ENCODE measurements at regions not wholly inside any gene's neighbourhood (a gene's known extent, or its start where the extent isn't known, plus 50 kb on each side); places are given as distances from the start of the nearest gene placed in this dataset.
"Not testable (repeated sequence)": the region's sequence is repeated elsewhere in the genome, so short reads cannot be mapped to it uniquely, and the experiment has no call there.

GRCh38 chr6:141815039-141815438 lies 317.7 kb upstream of the GJE1 start:
- not testable (repeated sequence) for DNase-seq; H3K36me3 Mint-ChIP-seq; H3K4me3 Mint-ChIP-seq; H3K4me1 Mint-ChIP-seq; H3K27me3 Mint-ChIP-seq; ATAC-seq (replicated peaks); H3K9me3 Mint-ChIP-seq; H3K27ac Mint-ChIP-seq

- Mint-ChIP-seq H3K9me3 (peaks cover 0 to 4% of the 10 kb centered on the region in 2 donors), H3K36me3 (no peaks in the 10 kb centered on the region), H3K27me3 (no peaks in the 10 kb centered on the region), H3K4me1 (no peaks in the 10 kb centered on the region), H3K4me3 (no peak overlapping the region), H3K27ac (no peak overlapping the region)
- ATAC-seq (replicated peaks) = no peak
- DNase-seq = no peak
Measured at GRCh38 chr6:141809901-141810300, 322.8 kb upstream of the GJE1 start.

- no peak for DNase-seq
- Mint-ChIP-seq H3K4me1 (no peaks in the 10 kb centered on the region), H3K4me3 (no peak overlapping the region), H3K27me3 (no peaks in the 10 kb centered on the region), H3K36me3 (no peaks in the 10 kb centered on the region), H3K27ac (no peak overlapping the region), H3K9me3 (peaks cover 0 to 4% of the 10 kb centered on the region in 2 donors)
- no peak for ATAC-seq (replicated peaks)
Measured at GRCh38 chr6:141808662-141809061, 324.1 kb upstream of the GJE1 start.

GRCh38 chr6:141800973-141801372 lies 331.8 kb upstream of the GJE1 start:
- not testable (repeated sequence) for H3K36me3 Mint-ChIP-seq, H3K4me3 Mint-ChIP-seq, H3K27ac Mint-ChIP-seq

GRCh38 chr6:141790921-141791320 lies 341.8 kb upstream of the GJE1 start:
- H3K27ac Mint-ChIP-seq = no peak overlapping the region
- H3K27me3 Mint-ChIP-seq = no peaks in the 10 kb centered on the region
- peaks cover 3 to 6% of the 10 kb centered on the region in 2 donors for H3K9me3 Mint-ChIP-seq
- no peak for DNase-seq
- no peak for ATAC-seq (replicated peaks)
- H3K4me3 Mint-ChIP-seq = no peak overlapping the region
- no peaks in the 10 kb centered on the region for H3K36me3 Mint-ChIP-seq
- no peaks in the 10 kb centered on the region for H3K4me1 Mint-ChIP-seq

More at GRCh38 chr6:141800973-141801372, 331.8 kb upstream of the GJE1 start:
- H3K27me3 Mint-ChIP-seq; H3K4me1 Mint-ChIP-seq; DNase-seq; ATAC-seq (replicated peaks); H3K9me3 Mint-ChIP-seq: not testable (repeated sequence)

DNA sequence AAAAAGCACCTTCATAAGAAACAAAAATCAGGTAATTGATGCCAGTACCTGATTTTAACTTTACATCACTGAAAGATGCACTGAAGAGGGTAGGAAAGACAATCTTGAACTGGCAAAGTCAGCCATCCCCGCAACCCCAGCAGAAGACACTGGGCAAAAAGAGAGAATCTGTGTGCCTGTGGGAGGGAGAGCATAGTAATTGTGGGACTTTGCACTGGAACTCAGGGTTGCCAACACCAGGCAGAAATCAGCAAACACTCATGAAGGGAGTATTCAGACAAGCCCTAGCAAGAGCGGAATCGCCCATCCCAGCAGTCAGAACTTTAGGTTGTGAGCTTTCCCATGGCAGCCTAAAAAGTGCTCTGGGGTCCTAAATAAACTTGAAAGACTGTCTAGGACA lies 344.6 kb upstream of the GJE1 start:
- Mint-ChIP-seq H3K4me3 (no peak overlapping the region), H3K4me1 (no peaks in the 10 kb centered on the region), H3K27ac (no peak overlapping the region), H3K9me3 (peaks cover 0 to 6% of the 10 kb centered on the region in 2 donors), H3K36me3 (no peaks in the 10 kb centered on the region), H3K27me3 (no peaks in the 10 kb centered on the region)
- DNase-seq (no peak), ATAC-seq (replicated peaks) (no peak)

DNA sequence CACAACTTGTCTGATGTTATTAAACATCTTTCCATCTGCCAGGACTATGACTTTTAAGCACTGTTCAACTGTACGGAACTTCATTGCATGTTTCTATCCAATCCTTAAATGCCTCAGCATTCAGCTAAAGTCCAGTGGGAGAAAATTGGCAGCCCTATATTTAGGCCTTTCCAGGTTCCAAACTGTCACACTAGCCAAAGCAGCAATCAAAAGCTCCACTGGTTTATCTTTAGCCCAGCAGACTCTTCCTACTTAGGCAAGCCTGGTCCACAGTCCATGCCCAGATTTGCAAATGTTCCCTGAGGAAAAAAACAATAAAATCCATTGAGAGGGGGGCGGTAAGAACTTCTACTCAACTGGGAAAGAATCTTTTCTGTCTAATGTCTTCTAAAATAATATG lies 349.1 kb upstream of the GJE1 start:
- H3K9me3 Mint-ChIP-seq = no peaks in the 10 kb centered on the region
- no peak overlapping the region for H3K27ac Mint-ChIP-seq
- DNase-seq = no peak
- H3K4me3 Mint-ChIP-seq = no peak overlapping the region
- H3K27me3 Mint-ChIP-seq = no peaks in the 10 kb centered on the region
- H3K36me3 Mint-ChIP-seq = no peaks in the 10 kb centered on the region
- H3K4me1 Mint-ChIP-seq = no peaks in the 10 kb centered on the region
- ATAC-seq (replicated peaks) = no peak

GRCh38 chr6:141780296-141780695 lies 352.4 kb upstream of the GJE1 start:
- Mint-ChIP-seq H3K4me1 (no peaks in the 10 kb centered on the region), H3K9me3 (no peaks in the 10 kb centered on the region), H3K27ac (no peak overlapping the region), H3K4me3 (no peak overlapping the region), H3K36me3 (no peaks in the 10 kb centered on the region), H3K27me3 (no peaks in the 10 kb centered on the region)
- DNase-seq = no peak
- no peak for ATAC-seq (replicated peaks)

- Mint-ChIP-seq H3K9me3 (peaks cover 0 to 6% of the 10 kb centered on the region in 2 donors), H3K27ac (no peak overlapping the region), H3K27me3 (no peaks in the 10 kb centered on the region), H3K4me1 (no peaks in the 10 kb centered on the region), H3K4me3 (no peak overlapping the region), H3K36me3 (no peaks in the 10 kb centered on the region)
- no peak for DNase-seq
- ATAC-seq (replicated peaks) = no peak
Measured at GRCh38 chr6:141764388-141764787, 368.3 kb upstream of the GJE1 start.

- Mint-ChIP-seq H3K27me3 (no peaks in the 10 kb centered on the region), H3K4me3 (no peak overlapping the region), H3K9me3 (peaks cover 0 to 3% of the 10 kb centered on the region in 2 donors), H3K4me1 (no peaks in the 10 kb centered on the region), H3K36me3 (no peaks in the 10 kb centered on the region), H3K27ac (no peak overlapping the region)
- DNase-seq (no peak), ATAC-seq (replicated peaks) (no peak)
Measured at GRCh38 chr6:141758430-141758829, 374.3 kb upstream of the GJE1 start.

- ATAC-seq (replicated peaks) (no peak), DNase-seq (no peak)
- no peaks in the 10 kb centered on the region for H3K4me1 Mint-ChIP-seq
- H3K4me3 Mint-ChIP-seq = no peak overlapping the region
- H3K27ac Mint-ChIP-seq = no peak overlapping the region
- no peaks in the 10 kb centered on the region for H3K27me3 Mint-ChIP-seq
- no peaks in the 10 kb centered on the region for H3K9me3 Mint-ChIP-seq
- no peaks in the 10 kb centered on the region for H3K36me3 Mint-ChIP-seq
Measured at GRCh38 chr6:141753180-141753579, 379.5 kb upstream of the GJE1 start.

DNA sequence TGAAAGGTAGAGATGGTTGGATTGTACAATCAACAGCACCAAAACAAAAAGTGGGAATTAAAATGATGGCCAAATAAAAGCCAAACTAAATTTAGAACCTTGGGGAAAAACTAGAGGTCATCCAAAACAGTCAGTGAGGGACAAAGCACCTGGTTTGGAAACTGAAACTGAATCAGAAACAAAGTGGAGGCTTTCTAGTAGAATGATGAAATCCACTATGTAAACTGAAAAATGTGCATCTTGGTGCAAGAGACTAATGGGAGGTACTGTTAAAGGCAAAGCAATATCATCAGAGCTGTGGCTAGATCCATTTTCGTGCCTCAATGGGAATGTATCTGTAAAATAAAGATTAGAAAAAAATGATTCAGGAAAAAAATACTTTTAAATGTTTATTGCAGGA lies 380.0 kb upstream of the GJE1 start:
- no peak for ATAC-seq (replicated peaks)
- DNase-seq = no peak
- no peaks in the 10 kb centered on the region for H3K9me3 Mint-ChIP-seq
- H3K4me3 Mint-ChIP-seq = no peak overlapping the region
- no peaks in the 10 kb centered on the region for H3K36me3 Mint-ChIP-seq
- no peaks in the 10 kb centered on the region for H3K27me3 Mint-ChIP-seq
- H3K27ac Mint-ChIP-seq = no peak overlapping the region
- no peaks in the 10 kb centered on the region for H3K4me1 Mint-ChIP-seq

- not testable (repeated sequence) for H3K36me3 Mint-ChIP-seq; H3K4me1 Mint-ChIP-seq; ATAC-seq (replicated peaks); DNase-seq; H3K9me3 Mint-ChIP-seq; H3K27me3 Mint-ChIP-seq; H3K4me3 Mint-ChIP-seq; H3K27ac Mint-ChIP-seq
Measured at GRCh38 chr6:141746324-141746723, 386.4 kb upstream of the GJE1 start.

GRCh38 chr6:141744971-141745370 lies 387.8 kb upstream of the GJE1 start:
- no peak overlapping the region for H3K27ac Mint-ChIP-seq
- H3K36me3 Mint-ChIP-seq = no peaks in the 10 kb centered on the region
- no peak overlapping the region for H3K4me3 Mint-ChIP-seq
- no peaks in the 10 kb centered on the region for H3K4me1 Mint-ChIP-seq
- no peaks in the 10 kb centered on the region for H3K27me3 Mint-ChIP-seq
- peaks cover 3 to 9% of the 10 kb centered on the region in 2 donors for H3K9me3 Mint-ChIP-seq
- DNase-seq (no peak), ATAC-seq (replicated peaks) (no peak)

GRCh38 chr6:141744194-141744925 lies 388.4 kb upstream of the GJE1 start:
- no peaks in the 10 kb centered on the region for H3K4me1 Mint-ChIP-seq
- H3K4me3 Mint-ChIP-seq = no peak overlapping the region
- ATAC-seq (replicated peaks) (no peak), DNase-seq (no peak)
- H3K9me3 Mint-ChIP-seq = peaks cover 3 to 9% of the 10 kb centered on the region in 2 donors
- H3K36me3 Mint-ChIP-seq = no peaks in the 10 kb centered on the region
- no peaks in the 10 kb centered on the region for H3K27me3 Mint-ChIP-seq
- no peak overlapping the region for H3K27ac Mint-ChIP-seq

GRCh38 chr6:141736104-141736503 lies 396.6 kb upstream of the GJE1 start:
- Mint-ChIP-seq H3K27me3 (no peaks in the 10 kb centered on the region), H3K27ac (no peak overlapping the region), H3K4me1 (no peaks in the 10 kb centered on the region), H3K9me3 (no peaks in the 10 kb centered on the region), H3K36me3 (no peaks in the 10 kb centered on the region), H3K4me3 (no peak overlapping the region)
- ATAC-seq (replicated peaks) (no peak), DNase-seq (no peak)

Measured in stimulated activated naive B cell treated with anti-CD40 and anti-IgM and Interleukin-4, amounts not matched to agents 10 μg/mL and 1 μg/mL and 100 μg/mL, for 72 hours (primary cell).